ENCODE measurements at regions not wholly inside any gene's neighbourhood (a gene's known extent, or its start where the extent isn't known, plus 50 kb on each side); places are given as distances from the start of the nearest gene placed in this dataset.
"Not testable (repeated sequence)": the region's sequence is repeated elsewhere in the genome, so short reads cannot be mapped to it uniquely, and the experiment has no call there.

GRCh38 chr1:214864896-214865688 lies 217.4 kb upstream of the KCNK2 start:
- no peak for ATAC-seq

GRCh38 chr1:214870426-214870825 lies 212.1 kb upstream of the KCNK2 start:
- not testable (repeated sequence) for ATAC-seq

DNA sequence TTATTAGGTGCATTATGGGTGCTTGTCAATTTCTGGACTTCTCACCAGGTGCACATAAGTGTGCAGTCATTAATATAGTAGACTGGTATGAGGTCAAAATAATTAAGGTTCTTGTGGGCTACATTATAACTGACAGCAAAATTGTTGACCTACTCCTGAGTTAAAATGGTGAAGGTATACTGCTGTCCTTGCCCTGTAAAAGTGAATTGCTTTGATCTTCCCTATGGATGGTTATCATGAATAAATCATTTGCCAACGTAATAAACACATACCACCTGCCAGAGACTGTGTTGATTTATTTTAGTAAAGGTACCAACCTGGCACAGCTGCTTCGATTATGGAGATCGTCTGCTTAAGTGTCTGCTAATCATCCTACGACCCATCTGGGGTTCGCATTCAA lies 201.6 kb upstream of the KCNK2 start:
- ATAC-seq: no peak

GRCh38 chr1:214882616-214883015 lies 199.9 kb upstream of the KCNK2 start:
- no peak for ATAC-seq

- ATAC-seq: no peak
Observed at GRCh38 chr1:214895011-214895600, 187.4 kb upstream of the KCNK2 start.

DNA sequence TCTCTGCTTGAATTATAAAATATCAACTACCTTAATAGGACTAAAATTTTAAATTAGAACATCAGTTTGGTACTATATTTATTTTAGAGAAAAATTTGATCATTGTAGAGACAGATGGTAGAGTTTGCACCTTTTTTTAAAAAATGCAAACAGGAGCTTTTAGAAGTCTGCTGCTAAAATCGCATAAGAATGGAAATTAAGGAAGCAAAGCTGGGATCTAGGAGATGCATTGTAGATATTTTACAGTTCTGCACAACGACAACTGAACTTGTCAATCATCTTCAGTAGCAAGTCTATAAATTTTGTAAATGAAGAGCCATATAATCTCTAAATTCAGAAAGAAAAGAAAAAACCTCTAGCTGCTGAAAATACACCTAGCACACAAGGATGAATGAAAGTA lies 185.6 kb upstream of the KCNK2 start:
- no peak for ATAC-seq

- ATAC-seq: no peak
Observed at GRCh38 chr1:214897581-214897980, 185.0 kb upstream of the KCNK2 start.

DNA sequence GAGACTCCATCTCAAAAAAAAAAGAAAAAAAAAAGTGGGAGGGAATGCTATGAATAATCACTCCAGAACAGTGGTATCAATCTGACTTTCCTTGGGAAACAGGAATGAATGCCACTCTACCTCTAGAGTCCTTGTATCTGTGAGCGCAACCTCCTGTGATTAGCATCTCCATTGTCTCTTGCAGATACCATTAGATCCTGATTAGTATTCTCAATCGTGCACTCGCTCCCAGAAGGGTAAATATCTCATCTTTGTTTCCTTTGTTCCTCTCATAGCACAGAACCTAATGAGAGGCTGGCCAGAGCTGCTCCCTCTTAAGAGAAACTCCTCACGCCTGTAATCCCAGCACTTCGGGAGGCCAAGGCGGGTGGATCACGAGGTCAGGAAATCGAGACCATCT lies 184.4 kb upstream of the KCNK2 start:
- no peak for ATAC-seq

GRCh38 chr1:214898718-214899117 lies 183.8 kb upstream of the KCNK2 start:
- ATAC-seq: no peak

DNA sequence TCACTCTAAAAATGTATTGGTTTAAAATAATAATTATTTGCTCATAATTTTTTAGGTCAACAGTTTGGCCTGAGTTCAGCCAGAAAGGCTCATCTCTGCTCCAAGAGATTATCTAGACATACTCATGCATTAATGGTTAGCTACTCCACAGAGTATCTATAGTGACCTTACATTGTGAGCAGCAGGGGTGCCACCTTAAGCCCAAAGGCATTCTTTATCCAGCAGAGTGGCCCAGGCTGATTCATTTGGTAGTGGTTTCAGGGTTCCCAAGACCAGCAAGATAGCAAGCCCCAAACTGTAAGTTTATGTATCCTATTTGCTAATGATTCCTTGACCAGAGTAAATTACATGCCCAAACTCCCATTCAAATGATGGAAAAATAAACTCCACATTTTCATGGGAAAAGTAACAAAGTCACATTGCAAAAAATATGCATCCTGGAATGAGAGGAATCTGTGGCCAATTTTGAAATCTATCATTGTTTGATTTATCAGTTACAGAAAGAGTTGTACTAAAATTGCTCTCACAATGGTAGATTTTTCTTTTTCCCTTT lies 182.6 kb upstream of the KCNK2 start:
- no peak for ATAC-seq

GRCh38 chr1:214900590-214900989 lies 181.9 kb upstream of the KCNK2 start:
- no peak for ATAC-seq

- no peak for ATAC-seq
Observed at GRCh38 chr1:214901718-214902117, 180.8 kb upstream of the KCNK2 start.

DNA sequence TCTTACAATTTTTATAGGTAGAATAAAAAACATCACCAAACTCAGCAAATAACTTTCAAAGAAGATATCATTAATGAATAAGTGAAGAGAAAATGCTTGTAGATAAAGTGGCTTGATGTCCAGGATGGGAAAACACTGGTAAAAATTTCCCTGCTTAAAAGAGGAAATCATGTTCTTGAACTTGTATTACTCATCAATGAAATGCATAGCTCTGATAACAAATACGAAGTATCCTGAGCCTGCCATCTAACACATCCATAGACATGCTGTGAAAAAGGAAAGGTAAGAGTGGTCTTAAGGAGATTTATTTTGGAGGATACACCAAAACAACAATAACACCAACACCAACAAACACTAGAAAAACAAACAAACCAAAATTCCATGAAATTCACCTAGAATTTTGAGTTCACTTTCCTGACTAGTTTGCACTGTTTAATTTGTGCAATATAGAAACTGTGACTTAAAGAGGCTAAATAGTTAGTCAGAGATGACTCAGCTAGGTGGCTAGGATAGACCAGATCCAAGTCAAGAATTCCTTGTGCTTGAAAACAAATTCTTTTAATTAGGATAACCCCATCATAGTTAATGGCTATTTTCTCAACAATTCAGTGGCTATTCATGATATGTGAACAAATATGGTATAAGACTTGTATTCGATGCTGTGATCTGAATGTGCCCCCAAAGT lies 179.8 kb upstream of the KCNK2 start:
- ATAC-seq: no peak

- ATAC-seq: no peak
Observed at GRCh38 chr1:214912127-214912526, 170.4 kb upstream of the KCNK2 start.

DNA sequence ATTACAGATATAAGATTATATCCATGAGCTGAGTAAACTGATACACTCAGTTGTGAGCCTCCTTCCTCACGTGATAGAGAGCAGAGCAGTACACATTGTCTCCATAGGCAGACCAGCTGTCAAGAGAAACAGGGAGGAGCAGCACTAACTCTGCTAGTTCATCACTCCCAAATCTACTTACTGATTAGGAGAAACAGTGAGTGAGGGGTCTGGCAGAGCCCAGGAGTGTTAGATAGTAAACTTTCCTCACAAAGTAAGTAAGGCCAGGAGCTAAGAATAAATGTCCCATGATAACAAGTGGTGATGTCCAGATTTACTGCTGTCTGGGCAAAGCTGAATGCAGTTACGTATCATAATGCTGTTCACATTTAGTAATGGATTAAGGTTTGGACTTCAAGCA lies 168.6 kb upstream of the KCNK2 start:
- ATAC-seq: no peak

DNA sequence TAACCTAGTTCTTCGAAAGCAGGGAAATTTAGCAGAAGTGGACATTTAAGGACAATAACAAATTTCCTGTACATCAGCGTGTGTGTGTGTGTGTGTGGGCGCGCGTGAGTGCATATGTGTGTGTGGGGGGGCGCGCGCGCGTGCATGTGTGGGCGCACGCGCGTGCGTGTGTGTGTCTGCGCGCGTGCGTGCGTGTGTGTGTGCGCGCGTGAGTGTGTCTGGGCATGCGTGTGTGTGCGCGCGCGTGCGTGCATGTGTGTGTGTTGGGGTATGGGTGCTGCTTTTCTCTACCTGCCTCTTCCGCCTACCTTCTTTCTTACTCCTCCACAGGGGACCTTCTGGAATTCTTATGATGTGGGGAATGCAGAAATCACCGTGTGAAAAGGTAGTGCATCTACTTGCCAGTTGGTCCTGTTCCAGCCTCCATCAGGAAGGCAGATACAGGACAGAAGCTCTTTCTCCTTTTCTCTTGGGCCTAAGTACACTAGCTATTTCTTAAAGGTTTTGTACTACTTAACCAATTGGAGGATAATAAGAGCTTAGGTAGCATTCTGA lies 165.4 kb upstream of the KCNK2 start:
- ATAC-seq: no peak

GRCh38 chr1:214918745-214919144 lies 163.8 kb upstream of the KCNK2 start:
- peak in 1 of 2 donors; percentile 24 for ATAC-seq

GRCh38 chr1:214920337-214920736 lies 162.2 kb upstream of the KCNK2 start:
- ATAC-seq: no peak

DNA sequence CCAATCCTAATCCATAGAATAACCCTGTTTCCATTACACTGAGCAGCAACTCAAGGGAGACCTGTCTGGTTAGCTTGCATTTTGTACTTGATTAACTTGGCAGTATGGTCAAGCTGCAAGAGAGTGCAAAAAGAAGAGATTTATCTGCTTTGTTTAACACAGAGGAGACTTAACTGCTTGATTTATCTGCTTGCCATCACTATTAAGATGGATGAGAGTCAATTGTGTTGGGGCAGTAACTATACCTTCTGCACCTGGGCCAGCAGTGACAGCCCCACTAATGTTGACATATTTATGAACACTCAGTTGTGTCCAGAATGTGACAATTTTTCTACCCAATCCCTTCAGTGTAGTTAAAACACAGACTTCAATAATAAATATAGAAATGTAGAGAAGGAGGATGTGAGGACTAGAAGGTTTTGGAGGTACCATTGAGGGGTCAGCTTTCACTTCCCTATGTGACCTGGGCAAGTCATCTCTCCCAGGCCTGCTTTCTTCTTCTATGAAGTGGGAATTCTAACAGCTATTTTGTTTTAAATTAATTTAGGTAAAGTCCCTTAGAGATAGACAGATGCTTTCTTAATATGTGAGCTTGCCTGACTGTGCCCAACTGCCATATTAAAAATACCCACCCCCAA lies 159.1 kb upstream of the KCNK2 start:
- ATAC-seq: no peak

GRCh38 chr1:214927796-214928195 lies 154.7 kb upstream of the KCNK2 start:
- no peak for ATAC-seq

DNA sequence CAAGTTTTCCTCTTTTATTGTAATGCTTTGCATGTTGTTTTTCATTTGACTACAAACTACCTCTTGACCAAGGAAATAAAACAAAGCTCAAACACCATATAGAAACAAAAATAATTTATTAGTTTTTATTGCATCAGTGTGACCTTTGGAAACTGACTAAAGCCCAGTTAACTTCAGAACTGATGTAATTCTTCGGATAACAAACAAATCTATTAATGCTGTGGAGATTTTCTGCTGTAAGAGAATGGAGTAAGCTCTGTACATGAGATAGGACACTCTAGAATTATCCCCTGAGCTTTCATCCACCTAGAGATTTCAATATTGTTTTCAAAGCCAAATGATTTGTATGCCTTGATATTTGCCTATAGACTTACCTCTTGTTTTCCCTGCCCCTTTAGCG lies 154.0 kb upstream of the KCNK2 start:
- ATAC-seq: no peak

GRCh38 chr1:214933375-214933774 lies 149.2 kb upstream of the KCNK2 start:
- no peak for ATAC-seq

- no peak for ATAC-seq
Observed at GRCh38 chr1:214934045-214934444, 148.5 kb upstream of the KCNK2 start.

Data from activated CD4-positive, CD25-positive, alpha-beta regulatory T cell treated with anti-CD3 and anti-CD28 coated beads, Interleukin-2, amount 50 U/mL, for 24 hours (primary cell).